K562 (cell line): ENCODE measurements at regions not wholly inside any gene's neighbourhood (a gene's known extent, or its start where the extent isn't known, plus 50 kb on each side); places are given as distances from the start of the nearest gene placed in this dataset.

Source experiments
- ATAC-seq: fragments of 200-7000 bp; cut with Tn5 transposase; 3 replicates; pipeline ENCODE4 v1.9.1; 2020; ENCODE audit warnings: moderate library complexity
- BruUV-seq: library from RNA; stranded (reverse); fragments of 400-500 nt; replicated peaks from 2 replicates; lab custom pipeline; 2021; lab: Mats Ljungman, UMichigan
- CTCF ChIA-PET: fragments of 300-600 bp; formaldehyde crosslinking; extraction: SDS; loops from one replicate; lab custom pipeline; 2021; ENCODE audit warnings: low intra/inter-chr PET ratio; lab: Yijun Ruan, JAX
- POLR2A ChIA-PET: fragments of 300-600, 350-650 bp; sonication (Branson Sonifier 250); formaldehyde crosslinking; extraction: SDS; loops from one replicate; lab custom pipeline; 2021; ENCODE audit warnings: antibody characterized with exemption, inconsistent platforms; lab: Yijun Ruan, JAX
- DNase-seq, 4 experiments: peaks; one replicate each; pipeline versions ENCODE4 v3.0.0 to v3.0.0-alpha.2; 2011 to 2018; ENCODE audit warnings: low spot score in 3 of 4, mixed read lengths in 3 of 4; ENCODE audit errors: extremely low read depth in 1 of 4
- FAIRE-seq: peaks from 2 replicates; lab custom pipeline; 2011; peaks lifted over from hg19 to GRCh38; lab: Jason Lieb, UNC
- H2AFZ ChIP-seq: 2 replicates; pipeline ENCODE4 v1.6.0; 2011; ENCODE audit warnings: low read depth, low read length, control low read depth, inconsistent platforms
- H3K27ac ChIP-seq: fragments of 200-600 bp; 3 replicates; pipeline ENCODE4 v1.8.0; 2011; ENCODE audit warnings: low read depth, mild to moderate bottlenecking, control low read depth, inconsistent platforms, low read length, moderate library complexity, mixed read lengths; ENCODE audit errors: extremely low read depth
- H3K27me3 ChIP-seq, 2 experiments: fragments of 300-600 bp in 1 of 2; 2 replicates in 1 of 2; 3 replicates in 1 of 2; pipeline versions ENCODE4 v1.6.0 to v1.8.0; 2011; ENCODE audit warnings: inconsistent platforms in 2 of 2, low read length in 2 of 2, mild to moderate bottlenecking in 1 of 2, mixed read lengths in 1 of 2, moderate library complexity in 1 of 2; ENCODE audit not compliant: control insufficient read depth in 2 of 2, insufficient read depth in 2 of 2
- H3K36me3 ChIP-seq: fragments of 300-600 bp; 3 replicates; pipeline ENCODE4 v1.8.0; 2011; ENCODE audit warnings: mild to moderate bottlenecking, low read length, inconsistent platforms; ENCODE audit not compliant: control insufficient read depth, insufficient read depth
- H3K4me1 ChIP-seq, 2 experiments: fragments of 200-600 bp in 1 of 2; replicated peaks in 1 of 2; 2 replicates in 1 of 2; 3 replicates in 1 of 2; pipeline versions ENCODE4 v1.5.1 to v1.8.0; 2011; ENCODE audit warnings: inconsistent platforms in 2 of 2, low read length in 2 of 2, mild to moderate bottlenecking in 1 of 2, mixed read lengths in 1 of 2, moderate library complexity in 1 of 2; ENCODE audit not compliant: control insufficient read depth in 2 of 2, insufficient read depth in 2 of 2
- H3K4me2 ChIP-seq: 2 replicates; pipeline ENCODE4 v1.6.1; 2011; ENCODE audit warnings: low read length, control low read depth, inconsistent platforms, mixed read lengths; ENCODE audit not compliant: insufficient read depth
- H3K4me3 ChIP-seq: fragments of 200-600 bp; sonication (generic), shearing (Covaris generic); 2 replicates; pipeline ENCODE4 v1.5.1; 2016; ENCODE audit warnings: control low read depth, inconsistent platforms
- H3K79me2 ChIP-seq: fragments of 200-600 bp; 3 replicates; pipeline ENCODE4 v1.8.0; 2011; ENCODE audit warnings: low read length, inconsistent platforms; ENCODE audit not compliant: control insufficient read depth, insufficient read depth
- H3K9ac ChIP-seq, 2 experiments: 2 replicates each; pipeline versions ENCODE4 v1.6.0 to v1.6.1; 2011; ENCODE audit warnings: low read depth in 2 of 2, low read length in 2 of 2, control low read depth in 1 of 2, inconsistent platforms in 1 of 2, mild to moderate bottlenecking in 1 of 2, mixed read lengths in 1 of 2; ENCODE audit not compliant: insufficient read depth in 1 of 2
- H3K9me1 ChIP-seq: one replicate; pipeline ENCODE4 v1.6.0; 2011; ENCODE audit warnings: inconsistent platforms, mild to moderate bottlenecking, low read length, moderate library complexity; ENCODE audit not compliant: control insufficient read depth, insufficient read depth
- H3K9me3 ChIP-seq: replicated peaks from 2 replicates; pipeline ENCODE4 v1.5.1; 2011; ENCODE audit warnings: low read depth, low read length, inconsistent platforms; ENCODE audit not compliant: control insufficient read depth, insufficient read depth
- H4K20me1 ChIP-seq: replicated peaks from 2 replicates; pipeline ENCODE4 v1.6.1; 2011; ENCODE audit warnings: low read length, inconsistent platforms, mixed read lengths; ENCODE audit not compliant: control insufficient read depth, insufficient read depth
- REST ChIP-seq, 2 experiments: fragments of 450-650 bp; formaldehyde crosslinking in 1 of 2; IDR thresholded peaks; 2 replicates each; pipeline versions ENCODE4 v1.4.0 to v1.6.1; 2014 to 2020; ENCODE audit warnings: mild to moderate bottlenecking in 2 of 2, borderline replicate concordance in 1 of 2, low read depth in 1 of 2
- WHSC1 ChIP-seq: IDR thresholded peaks from one replicate; pipeline ENCODE4 v1.6.1; 2012; ENCODE audit warnings: low read length, control low read depth, inconsistent platforms
- ZC3H8 ChIP-seq: fragments of 450-650 bp; IDR thresholded peaks from 2 replicates; pipeline ENCODE4 v1.6.1; 2017
- WGBS: fragments of 100-300 bp; shearing (Covaris generic); methylation state at CpG from one replicate; pipeline ENCODE4 v1.1.6; 2016; ENCODE audit warnings: low coverage, mixed read lengths; ENCODE audit not compliant: insufficient coverage; ENCODE audit errors: missing lambda C conversion rate; 5-methylcytosine and 5-hydroxymethylcytosine counted together
- in situ Hi-C: fragments of 300-500 bp; cut with MboI; formaldehyde crosslinking; loops from 4 replicates; pipeline ENCODE4 v1.15.0; 2018; ENCODE audit warnings: inconsistent platforms, mixed read lengths
- intact Hi-C: fragments of 100-400 bp; cut with micrococcal nuclease; formaldehyde crosslinking; loops from 2 replicates; pipeline ENCODE4 v1.14.2; 2022

DNA sequence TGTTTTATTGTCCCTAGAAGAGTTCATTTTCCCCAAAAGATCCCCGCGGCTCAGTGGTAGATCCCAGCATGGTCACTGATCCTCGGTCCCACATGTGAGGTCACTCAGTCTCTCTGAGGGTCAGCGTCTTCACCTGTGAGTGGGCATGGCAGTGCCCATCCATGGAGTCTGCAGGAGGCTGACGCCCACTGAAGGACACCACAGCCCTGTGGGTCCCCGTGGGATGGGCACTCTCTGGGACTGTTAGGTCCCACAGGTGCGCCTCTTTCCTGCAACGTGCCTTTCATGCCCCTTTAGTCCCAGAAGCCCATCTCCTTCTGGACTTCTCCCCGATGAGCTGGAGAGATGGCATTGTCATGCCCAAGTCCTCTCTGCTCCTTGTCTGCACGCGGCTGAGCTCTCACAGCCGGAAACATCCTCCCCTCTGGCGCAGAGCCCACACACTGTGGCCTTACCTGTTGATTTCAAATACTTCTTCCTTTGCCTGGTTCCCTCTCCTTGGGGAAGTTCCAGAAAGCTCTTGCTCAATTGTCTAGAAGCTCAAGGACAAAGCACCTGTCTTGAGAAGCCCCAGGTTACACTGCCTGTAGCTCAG is 75.9 kb downstream of the PTGR3 start:
- in situ Hi-C loops = no loop called here
- BruUV-seq = no TSS peak
- no peak for FAIRE-seq

More for the DNA sequence above, 75.9 kb downstream of the PTGR3 start:
- Histone ChIP-seq H3K79me2 (no peaks in the 10 kb centered on the region), H3K4me3 (no peak overlapping the region), H3K9ac (no peak overlapping the region), H3K27me3 (peaks cover 0 to 59% of the 10 kb centered on the region in 2 experiments; a peak in 3 of 5 replicates), H3K4me1 (no peaks in the 10 kb centered on the region), H3K36me3 (no peaks in the 10 kb centered on the region), H3K27ac (no peak overlapping the region), H3K9me3 (no peaks in the 10 kb centered on the region), H3K4me2 (no peak overlapping the region), H3K9me1 (no peaks in the 10 kb centered on the region), H2AFZ (no peak overlapping the region), H4K20me1 (no peaks in the 10 kb centered on the region)
- CTCF ChIA-PET = no interaction called here
- WGBS = 2% methylated on average over 9 of the region's 13 CpGs
- ATAC-seq (no peak), DNase-seq (no peak)
- intact Hi-C loops = no loop called here
- no peak for TF ChIP-seq REST (IDR thresholded peaks at IDR 0.05; ENCODE audit: borderline replicate concordance)
- TF ChIP-seq REST (CRISPR knock-in tag; IDR thresholded peaks at IDR 0.05; ENCODE audit: low read depth) = no peak
- TF ChIP-seq WHSC1 = no peak
- no peak for TF ChIP-seq ZC3H8
- POLR2A ChIA-PET = interaction anchor here (1.3 kb wide), 1 partner anchor 15 kb away, joined by 3 read pairs; no protein-coding TSS in a partner anchor
